NCI-H446 (cell line): ENCODE measurements at regions not wholly inside any gene's neighbourhood (a gene's known extent, or its start where the extent isn't known, plus 50 kb on each side); places are given as distances from the start of the nearest gene placed in this dataset.

Experiments
- DNase-seq, 2 experiments: peaks; one replicate each; lab custom pipeline; 2025; lab: John Stamatoyannopoulos, UW

- no peak for DNase-seq
Observed at GRCh38 chr5:66472010-66472409, 124.2 kb upstream of the MAST4 start.

DNA sequence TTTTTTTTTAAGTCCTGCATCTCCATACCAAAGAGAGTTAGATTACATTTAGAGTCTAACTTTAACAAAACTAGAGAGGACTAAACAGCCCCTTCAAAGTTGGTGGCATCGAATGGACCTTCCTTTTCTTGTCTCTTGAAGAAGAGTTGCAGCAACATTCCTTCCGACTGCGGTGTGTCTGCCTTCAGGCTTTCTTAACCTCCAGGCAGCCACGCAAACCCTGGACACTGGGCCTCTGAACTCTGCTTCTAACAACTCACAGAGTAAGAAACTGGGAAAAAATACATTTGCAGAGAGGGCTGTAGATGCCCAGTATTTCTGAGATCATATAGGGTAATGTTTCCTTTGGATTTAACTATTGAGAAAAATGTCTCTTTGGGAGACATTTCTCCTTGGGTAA is 120.5 kb upstream of the MAST4 start:
- no peak for DNase-seq

- no peak for DNase-seq
Observed at GRCh38 chr5:66477596-66477995, 118.6 kb upstream of the MAST4 start.

GRCh38 chr5:66494437-66494836 is 101.8 kb upstream of the MAST4 start:
- DNase-seq, result no peak

- peak in 1 of 2 experiments; percentile 8 for DNase-seq
Observed at GRCh38 chr5:66498791-66499207, 97.4 kb upstream of the MAST4 start.

DNA sequence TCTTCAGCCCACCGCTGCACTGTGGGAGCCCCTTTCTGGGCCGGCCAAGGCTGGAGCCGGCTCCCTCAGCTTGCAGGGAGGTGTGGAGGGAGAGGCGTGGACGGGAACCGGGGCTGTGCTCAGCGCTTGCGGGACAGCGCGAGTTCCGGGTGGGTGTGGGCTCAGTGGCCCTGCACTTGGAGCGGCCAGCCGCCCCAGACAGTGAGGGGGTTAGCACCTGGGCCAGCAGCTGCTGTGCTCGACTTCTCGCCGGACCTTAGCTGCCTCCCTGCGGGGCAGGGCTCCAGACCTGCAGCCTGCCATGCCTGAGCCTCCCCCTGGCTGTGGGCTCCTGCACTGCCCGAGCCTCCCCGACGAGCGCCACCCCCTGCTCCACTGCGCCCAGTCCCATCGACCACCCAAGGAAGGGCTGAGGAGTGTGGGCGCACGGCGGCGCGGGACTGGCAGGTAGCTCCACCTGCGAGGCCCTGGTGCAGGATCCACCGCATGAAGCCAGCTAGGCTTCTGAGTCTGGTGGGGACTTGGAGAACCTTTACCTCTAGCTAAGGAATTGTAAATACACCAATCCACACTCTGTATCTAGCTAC is 92.9 kb upstream of the MAST4 start:
- DNase-seq, result no peak

GRCh38 chr5:66507106-66507505 is 89.1 kb upstream of the MAST4 start:
- no peak for DNase-seq

DNA sequence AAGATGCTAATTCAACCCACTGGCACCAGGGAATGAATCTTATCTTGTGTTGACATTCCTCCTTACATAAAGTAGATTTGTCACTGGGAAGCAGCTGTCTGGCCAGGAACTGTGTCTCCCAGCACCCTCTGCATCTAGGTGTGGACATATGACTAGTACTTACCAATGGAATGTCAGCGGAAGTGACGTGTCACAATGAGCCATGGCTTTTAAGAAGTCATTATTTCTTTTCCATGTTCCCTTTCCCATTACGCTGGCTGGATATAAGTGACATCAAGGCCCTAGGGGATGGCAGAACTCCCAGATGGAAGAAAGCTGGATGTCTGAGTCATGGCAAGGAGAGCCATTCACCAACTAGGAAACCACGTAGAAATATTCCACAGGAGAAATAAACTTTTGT is 84.7 kb upstream of the MAST4 start:
- DNase-seq, result no peak

DNA sequence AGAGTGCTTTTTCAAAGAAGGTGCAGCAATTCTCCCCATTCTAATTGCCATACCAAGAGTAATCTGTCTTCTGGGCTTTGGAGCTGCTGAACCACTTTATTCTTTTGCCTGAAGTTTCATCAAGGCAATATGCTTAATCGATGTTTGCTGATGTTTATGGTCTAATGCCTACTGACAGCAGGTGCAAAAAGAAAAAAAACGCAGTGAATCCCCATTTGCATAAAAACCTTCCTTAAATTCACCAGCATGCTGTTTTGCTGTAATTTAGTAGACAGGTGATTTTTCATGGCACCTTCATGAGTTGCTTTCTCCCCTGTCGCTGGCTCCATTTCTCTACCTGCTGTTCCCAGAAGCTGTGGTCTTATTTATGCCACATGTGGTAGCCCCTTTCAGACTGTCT is 83.1 kb upstream of the MAST4 start:
- DNase-seq, result no peak

- DNase-seq, result no peak
Observed at GRCh38 chr5:66515209-66515608, 81.0 kb upstream of the MAST4 start.

GRCh38 chr5:66516550-66516949 is 79.6 kb upstream of the MAST4 start:
- DNase-seq, result no peak

GRCh38 chr5:66517351-66517750 is 78.8 kb upstream of the MAST4 start:
- no peak for DNase-seq

DNA sequence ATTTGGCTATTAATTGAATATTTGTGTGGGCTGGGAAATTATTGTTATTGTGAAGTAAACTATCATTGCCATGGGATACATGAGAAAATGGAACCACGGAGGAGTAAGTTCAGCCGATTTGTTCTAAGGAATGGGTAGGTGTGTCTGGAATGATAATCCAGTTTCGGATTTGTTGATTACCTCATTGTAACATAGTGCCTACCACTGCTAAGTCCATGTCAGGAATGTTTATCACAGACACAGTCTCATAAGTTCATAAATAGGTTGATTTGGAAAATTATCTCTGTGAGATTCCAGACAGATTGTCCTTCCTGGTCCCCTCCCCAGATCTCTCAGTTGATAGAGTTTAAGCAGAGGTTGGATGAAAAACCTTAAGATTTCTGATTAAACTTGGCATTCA is 78.1 kb upstream of the MAST4 start:
- no peak for DNase-seq

DNA sequence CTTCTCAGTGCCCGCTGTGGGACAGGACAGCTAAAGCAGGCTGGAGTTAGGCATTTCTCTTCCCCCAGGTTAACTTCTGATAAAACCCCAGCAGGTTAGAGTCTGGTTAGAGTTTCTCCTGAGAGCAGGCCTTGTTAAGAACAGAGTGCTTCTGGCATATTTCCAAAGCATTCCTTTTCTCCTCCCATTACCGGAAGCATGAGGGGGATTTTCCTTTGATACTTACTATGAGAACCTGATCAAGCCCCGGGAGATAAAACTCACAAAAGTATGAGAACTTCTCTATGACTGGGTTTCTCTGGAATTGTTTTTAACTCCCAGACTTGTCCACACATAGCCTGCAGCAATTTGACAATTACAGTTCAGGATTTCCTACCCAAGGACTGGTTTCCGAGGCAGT is 77.4 kb upstream of the MAST4 start:
- DNase-seq, result no peak

GRCh38 chr5:66519626-66520025 is 76.6 kb upstream of the MAST4 start:
- DNase-seq, result no peak

DNA sequence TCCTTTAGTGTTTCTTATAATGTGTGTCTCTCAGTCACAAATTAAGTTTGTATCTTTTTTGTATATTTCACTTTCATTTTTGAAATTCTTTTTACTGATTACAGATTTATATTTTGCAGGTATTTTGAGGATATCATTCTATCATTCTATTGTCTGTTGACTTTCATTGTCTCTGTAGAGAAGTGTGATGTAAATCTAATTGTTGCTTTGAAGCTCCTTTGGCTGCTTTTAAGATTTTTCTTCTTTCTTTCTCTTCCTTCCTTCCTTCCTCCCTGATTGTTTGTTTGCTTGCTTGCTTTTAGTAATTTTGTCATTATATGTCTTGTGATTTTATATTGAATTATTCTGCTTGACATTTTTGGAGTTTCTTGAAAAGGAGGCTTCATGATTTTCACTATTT is 75.3 kb upstream of the MAST4 start:
- DNase-seq, result no peak

DNA sequence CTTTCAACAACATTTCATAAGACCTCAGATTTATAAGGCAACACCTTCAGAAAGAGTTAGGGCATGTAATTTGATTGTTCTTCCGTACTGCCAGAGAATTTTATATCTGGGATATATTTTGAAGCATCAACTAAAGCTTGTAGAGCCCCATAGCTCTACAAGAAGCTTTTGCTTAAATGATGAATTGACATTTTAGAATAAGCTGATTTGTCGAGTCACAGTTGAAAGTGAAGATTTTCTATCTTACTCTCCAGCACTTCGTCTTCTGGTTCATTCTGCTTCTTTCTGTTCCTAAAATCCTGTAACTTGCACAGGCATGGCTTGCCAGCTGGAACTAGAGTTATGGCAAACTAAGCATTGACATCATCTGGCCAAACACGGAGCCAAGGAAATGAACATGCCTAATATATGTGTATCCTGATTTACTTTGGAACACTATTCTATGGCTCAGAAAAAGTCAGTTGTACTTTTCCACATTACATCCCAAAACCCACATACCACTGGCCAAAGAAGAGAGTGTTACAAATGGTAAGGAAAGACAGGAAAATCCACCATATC is 68.6 kb upstream of the MAST4 start:
- DNase-seq, result no peak

DNA sequence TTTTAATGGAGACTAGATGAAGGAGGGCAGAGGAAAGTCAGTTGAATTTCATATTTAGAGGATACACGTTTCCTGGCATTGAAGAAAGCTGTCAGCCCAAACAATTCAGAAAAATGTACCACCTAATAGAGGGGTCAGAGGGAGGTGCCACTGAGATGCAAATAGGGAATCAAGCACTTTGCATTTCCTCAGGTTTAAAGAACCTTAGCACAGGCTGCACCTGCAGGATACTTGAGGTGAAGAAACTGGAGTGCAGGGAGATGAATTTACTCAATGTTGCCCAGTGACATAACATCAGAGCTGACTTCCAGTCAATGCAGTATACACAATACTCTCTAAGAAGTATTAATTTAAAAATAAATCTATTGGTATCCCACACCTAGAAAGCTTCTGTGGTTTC is 67.0 kb upstream of the MAST4 start:
- no peak for DNase-seq

DNA sequence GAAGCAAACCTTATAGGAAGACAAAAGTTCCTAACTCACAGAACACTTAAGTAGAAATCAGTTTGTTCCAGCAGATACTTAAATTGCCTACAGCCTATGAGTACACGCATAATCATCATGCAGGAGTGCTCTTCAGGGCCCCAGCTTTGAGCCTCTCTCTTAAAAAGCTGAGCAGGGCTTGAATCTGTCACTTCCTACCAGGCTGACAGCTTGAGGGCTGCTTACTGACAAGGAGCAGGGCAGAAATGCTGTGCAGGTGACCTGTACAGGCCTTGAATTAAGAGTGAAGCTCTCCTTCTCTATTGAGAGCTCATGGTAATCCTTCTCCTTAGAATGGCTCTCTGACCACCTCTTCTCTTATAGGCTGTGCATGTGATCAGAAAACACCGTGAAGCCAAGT is 66.5 kb upstream of the MAST4 start:
- DNase-seq, result no peak

DNA sequence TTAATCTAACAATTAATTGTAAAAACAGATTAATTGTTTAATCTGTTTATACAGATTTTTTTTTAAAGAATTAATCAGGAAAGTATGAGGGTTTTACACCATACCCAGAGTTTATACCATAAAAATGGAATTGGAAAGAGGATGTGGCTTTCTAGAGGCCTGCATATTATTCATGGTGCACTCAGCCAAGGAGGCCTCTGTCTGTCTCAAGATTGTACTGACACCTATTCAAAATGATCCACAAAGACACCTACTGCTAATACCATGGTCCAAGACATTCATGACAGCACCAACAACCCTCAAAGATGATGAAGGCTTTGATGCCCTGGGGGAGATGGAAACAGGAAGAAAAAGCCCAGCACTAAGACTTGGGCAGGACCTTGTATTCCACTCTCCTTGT is 58.1 kb upstream of the MAST4 start:
- no peak for DNase-seq

DNA sequence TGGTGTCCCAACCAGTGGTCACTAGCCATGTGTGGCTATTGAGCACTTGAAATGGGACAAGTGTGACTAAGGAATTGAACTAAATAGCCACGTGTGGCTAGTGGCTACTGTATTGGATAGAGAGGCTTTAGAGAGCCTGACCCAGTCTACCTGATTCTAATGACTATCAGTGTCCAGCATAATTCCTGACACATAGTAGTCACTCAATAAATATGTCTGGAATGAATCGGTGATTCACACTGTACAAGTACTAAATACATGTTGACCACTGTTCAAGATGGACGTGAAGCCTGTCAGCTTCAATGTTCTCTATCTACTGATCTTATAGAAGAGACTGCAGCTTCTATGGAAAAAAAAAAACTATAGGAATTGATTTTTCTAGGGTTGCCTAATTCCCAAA is 57.7 kb upstream of the MAST4 start:
- DNase-seq, result no peak

DNA sequence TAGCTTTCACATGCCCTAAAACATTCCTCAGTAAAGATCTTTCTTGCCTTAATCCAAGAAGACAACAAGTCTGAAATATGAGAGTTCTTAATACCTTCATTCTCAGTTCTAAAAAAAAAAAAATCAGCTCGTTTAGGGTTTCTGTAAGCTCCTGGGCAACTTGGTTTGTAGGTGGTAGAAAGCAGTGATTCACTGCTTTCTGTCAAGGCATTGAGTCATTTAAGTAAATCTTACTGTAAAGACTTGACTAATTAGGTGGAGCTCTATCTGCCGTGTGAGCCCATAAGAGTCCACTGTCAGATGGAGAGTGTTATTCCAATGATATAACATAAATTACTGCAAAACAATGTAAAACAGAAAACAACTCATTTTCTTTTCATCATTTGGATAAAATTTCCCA is 56.1 kb upstream of the MAST4 start:
- DNase-seq, result no peak

DNA sequence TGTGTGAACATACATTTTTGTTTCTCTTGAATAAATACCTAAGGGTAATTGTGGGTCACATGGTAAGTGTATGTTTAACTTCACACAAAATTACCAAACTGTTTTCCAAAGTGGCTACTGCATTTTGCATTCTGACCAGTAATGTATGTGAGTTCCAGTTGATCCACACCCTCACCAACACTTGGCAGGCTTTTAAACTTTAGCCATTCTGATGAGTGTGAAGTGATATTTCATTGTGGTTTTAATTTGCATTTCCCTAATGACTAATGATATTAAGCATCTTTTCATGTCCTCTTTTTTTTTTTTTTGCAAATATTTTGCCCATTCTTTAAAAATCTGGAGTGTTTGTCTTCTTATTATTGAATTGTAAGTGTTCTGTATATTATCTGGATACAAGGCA is 53.5 kb upstream of the MAST4 start:
- DNase-seq, result no peak
